BE2C (cell line): ENCODE measurements at regions not wholly inside any gene's neighbourhood (a gene's known extent, or its start where the extent isn't known, plus 50 kb on each side); places are given as distances from the start of the nearest gene placed in this dataset.

Experiments
- DNase-seq: peaks from one replicate; pipeline ENCODE4 v3.0.0-alpha.2; 2020
- H3K27me3 ChIP-seq: fragments of 250-450 bp; sonication (Bioruptor Pico); 2 replicates; pipeline ENCODE4 v1.5.1; 2020; ENCODE audit warnings: mild to moderate bottlenecking
- H3K36me3 ChIP-seq: fragments of 250-450 bp; sonication (Bioruptor Pico); 2 replicates; pipeline ENCODE4 v1.5.1; 2020; ENCODE audit warnings: mild to moderate bottlenecking
- H3K4me1 ChIP-seq: fragments of 250-450 bp; sonication (Bioruptor Pico); 2 replicates; pipeline ENCODE4 v1.5.1; 2020
- H3K4me3 ChIP-seq: 2 replicates; pipeline ENCODE4 v1.5.1; 2011; ENCODE audit warnings: low read depth, low read length
- H3K9me3 ChIP-seq: fragments of 250-450 bp; sonication (Bioruptor Pico); 2 replicates; pipeline ENCODE4 v1.5.1; 2020
- TF ChIP-seq, protein P1 (sequence below): IDR thresholded peaks from 2 replicates; pipeline ENCODE4 v1.5.1; 2012; ENCODE audit warnings: mild to moderate bottlenecking, low read depth, low read length

- H3K4me1 ChIP-seq, result no peaks in the 10 kb centered on the region
- DNase-seq, result no peak
- TF ChIP-seq, protein P1, sequence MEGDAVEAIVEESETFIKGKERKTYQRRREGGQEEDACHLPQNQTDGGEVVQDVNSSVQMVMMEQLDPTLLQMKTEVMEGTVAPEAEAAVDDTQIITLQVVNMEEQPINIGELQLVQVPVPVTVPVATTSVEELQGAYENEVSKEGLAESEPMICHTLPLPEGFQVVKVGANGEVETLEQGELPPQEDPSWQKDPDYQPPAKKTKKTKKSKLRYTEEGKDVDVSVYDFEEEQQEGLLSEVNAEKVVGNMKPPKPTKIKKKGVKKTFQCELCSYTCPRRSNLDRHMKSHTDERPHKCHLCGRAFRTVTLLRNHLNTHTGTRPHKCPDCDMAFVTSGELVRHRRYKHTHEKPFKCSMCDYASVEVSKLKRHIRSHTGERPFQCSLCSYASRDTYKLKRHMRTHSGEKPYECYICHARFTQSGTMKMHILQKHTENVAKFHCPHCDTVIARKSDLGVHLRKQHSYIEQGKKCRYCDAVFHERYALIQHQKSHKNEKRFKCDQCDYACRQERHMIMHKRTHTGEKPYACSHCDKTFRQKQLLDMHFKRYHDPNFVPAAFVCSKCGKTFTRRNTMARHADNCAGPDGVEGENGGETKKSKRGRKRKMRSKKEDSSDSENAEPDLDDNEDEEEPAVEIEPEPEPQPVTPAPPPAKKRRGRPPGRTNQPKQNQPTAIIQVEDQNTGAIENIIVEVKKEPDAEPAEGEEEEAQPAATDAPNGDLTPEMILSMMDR, result no peak
- H3K27me3 ChIP-seq, result peaks cover 7% of the 10 kb centered on the region
- H3K4me3 ChIP-seq, result no peak overlapping the region
- H3K9me3 ChIP-seq, result no peaks in the 10 kb centered on the region; the same call in 1 of the 2 replicates
- H3K36me3 ChIP-seq, result no peaks in the 10 kb centered on the region
Measured at GRCh38 chr6:170175644-170176135, 115.2 kb downstream of the DLL1 start.

- no peaks in the 10 kb centered on the region for H3K36me3 ChIP-seq
- DNase-seq, result no peak
- H3K4me1 ChIP-seq, result no peaks in the 10 kb centered on the region
- TF ChIP-seq, protein P1, result no peak
- no peaks in the 10 kb centered on the region; the same call in 1 of the 2 replicates for H3K9me3 ChIP-seq
- no peak overlapping the region for H3K4me3 ChIP-seq
- peaks cover 7% of the 10 kb centered on the region for H3K27me3 ChIP-seq
Measured at GRCh38 chr6:170174771-170175643, 115.9 kb downstream of the DLL1 start.

DNA sequence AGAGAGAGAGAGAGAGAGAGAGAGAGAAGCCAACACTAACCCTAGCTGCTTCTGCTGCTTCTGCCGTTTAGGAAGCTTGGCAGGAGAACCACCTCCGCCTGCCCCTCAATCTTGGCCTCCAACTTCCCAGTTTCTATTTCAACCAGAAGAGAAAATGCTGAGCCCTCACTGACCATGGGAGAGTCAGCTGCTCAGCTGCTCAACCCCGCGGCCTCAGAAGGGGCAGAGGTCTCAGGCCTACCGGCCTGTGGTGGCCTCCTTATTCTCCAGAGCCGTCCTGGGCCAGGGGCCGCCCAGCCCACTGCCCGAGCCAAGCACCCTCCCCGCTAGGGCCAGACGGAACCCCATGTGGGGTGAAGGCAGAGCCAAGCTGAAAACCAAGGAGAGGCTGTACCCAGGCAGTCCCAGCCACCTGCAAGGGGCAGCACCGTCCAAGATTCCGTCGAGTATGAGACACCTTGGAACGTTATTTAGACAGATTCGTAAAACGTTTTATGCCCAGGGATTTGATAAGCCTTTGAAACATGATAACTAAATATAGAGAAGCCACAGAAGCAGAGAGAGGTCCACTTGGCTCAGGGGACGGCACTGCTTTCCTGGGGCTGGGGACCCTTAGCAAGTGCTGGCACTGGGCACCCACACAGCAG is 116.6 kb downstream of the DLL1 start:
- Histone ChIP-seq H3K9me3 (no peaks in the 10 kb centered on the region; the same call in 1 of the 2 replicates), H3K4me1 (no peaks in the 10 kb centered on the region), H3K4me3 (no peak overlapping the region), H3K27me3 (peaks cover 7% of the 10 kb centered on the region), H3K36me3 (no peaks in the 10 kb centered on the region)
- TF ChIP-seq, protein P1, result no peak
- DNase-seq, result no peak

- DNase-seq, result no peak
- Histone ChIP-seq H3K27me3 (peaks cover 7% of the 10 kb centered on the region), H3K36me3 (no peaks in the 10 kb centered on the region), H3K4me3 (no peak overlapping the region), H3K4me1 (no peaks in the 10 kb centered on the region), H3K9me3 (no peaks in the 10 kb centered on the region; the same call in 1 of the 2 replicates)
- TF ChIP-seq, protein P1, result no peak
Measured at GRCh38 chr6:170173335-170173881, 117.5 kb downstream of the DLL1 start.

DNA sequence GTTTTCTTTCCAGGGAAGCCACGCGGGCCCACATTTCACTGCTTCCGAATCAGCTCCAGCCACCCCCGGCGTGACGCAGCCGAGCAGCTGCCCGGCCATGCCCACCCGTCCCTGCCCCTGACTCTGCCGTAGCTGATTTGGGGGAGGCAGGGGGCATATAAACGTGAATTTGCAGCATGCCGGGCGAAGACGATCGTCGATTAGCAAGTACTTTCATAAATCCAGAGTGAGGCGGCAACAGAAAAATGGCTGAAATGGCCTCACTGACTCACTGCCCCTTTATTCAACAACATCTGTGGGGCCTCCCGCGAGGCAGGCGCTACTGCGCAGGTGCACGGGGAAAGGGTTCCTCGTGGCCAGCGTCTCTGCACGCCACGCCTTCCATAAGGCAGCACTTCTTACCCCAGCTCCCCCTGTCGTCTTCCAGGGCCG is 118.0 kb downstream of the DLL1 start:
- no peaks in the 10 kb centered on the region for H3K36me3 ChIP-seq
- no peaks in the 10 kb centered on the region for H3K4me1 ChIP-seq
- no peaks in the 10 kb centered on the region; the same call in 1 of the 2 replicates for H3K9me3 ChIP-seq
- TF ChIP-seq, protein P1, result no peak
- no peak for DNase-seq
- H3K27me3 ChIP-seq, result peaks cover 7% of the 10 kb centered on the region
- no peak overlapping the region for H3K4me3 ChIP-seq
